WTC11 (cell line): ENCODE measurements at regions not wholly inside any gene's neighbourhood (a gene's known extent, or its start where the extent isn't known, plus 50 kb on each side); places are given as distances from the start of the nearest gene placed in this dataset.

ENCODE experiments used
- ATAC-seq: fragments of 200-7000 bp; cut with Tn5 transposase; 2 replicates; pipeline ENCODE4 v1.10.0; 2021; ENCODE audit warnings: mild to moderate bottlenecking, moderate library complexity
- CTCF ChIA-PET: fragments of 300-600 bp; sonication (Branson Sonifier 250); formaldehyde crosslinking; loops from one replicate; lab custom pipeline; 2021; ENCODE audit warnings: antibody characterized with exemption; lab: Charles Lee
- POLR2A ChIA-PET: fragments of 350-600 bp; sonication (Branson Sonifier 250); formaldehyde crosslinking; loops from one replicate; lab custom pipeline; 2021; ENCODE audit warnings: antibody characterized with exemption; lab: Charles Lee
- DNase-seq: peaks from one replicate; pipeline ENCODE4 v3.0.0; 2021; ENCODE audit warnings: low spot score
- H3K27ac Mint-ChIP-seq: 2 replicates; pipeline ENCODE4 v1.8.0; 2021; ENCODE audit warnings: mixed read lengths
- H3K27me3 Mint-ChIP-seq: 2 replicates; pipeline ENCODE4 v1.8.0; 2021; ENCODE audit warnings: low read depth, mild to moderate bottlenecking, moderate library complexity, mixed read lengths
- H3K36me3 Mint-ChIP-seq: 2 replicates; pipeline ENCODE4 v1.8.0; 2021; ENCODE audit warnings: mixed read lengths
- H3K4me1 Mint-ChIP-seq: 2 replicates; pipeline ENCODE4 v1.8.0; 2022; ENCODE audit warnings: mixed read lengths
- H3K4me3 Mint-ChIP-seq: 2 replicates; pipeline ENCODE4 v1.8.0; 2021; ENCODE audit warnings: mild to moderate bottlenecking, moderate library complexity, mixed read lengths
- H3K9me3 Mint-ChIP-seq: 2 replicates; pipeline ENCODE4 v1.8.0; 2021; ENCODE audit warnings: mixed read lengths
- ATF2 ChIP-seq: sonication (generic); formaldehyde crosslinking; IDR thresholded peaks from 2 replicates; pipeline ENCODE4 v1.8.1; 2022; ENCODE audit warnings: low read depth, missing genetic modification reagents, borderline replicate concordance
- CTCF ChIP-seq: fragments of 200-600 bp; IDR thresholded peaks from 2 replicates; pipeline ENCODE4 v1.8.0; 2022; ENCODE audit warnings: antibody characterized with exemption
- FOXJ3 ChIP-seq: sonication (generic); formaldehyde crosslinking; IDR thresholded peaks from 2 replicates; pipeline ENCODE4 v1.9.0; 2021; ENCODE audit warnings: missing genetic modification reagents, mild to moderate bottlenecking, borderline replicate concordance
- GRHL2 ChIP-seq: fragments of 250-450 bp; sonication (Bioruptor Pico); IDR thresholded peaks from 2 replicates; pipeline ENCODE4 v1.8.0; 2022; ENCODE audit warnings: mild to moderate bottlenecking, moderate library complexity; ENCODE audit not compliant: insufficient replicate concordance, severe bottlenecking
- IRF2 ChIP-seq: sonication (generic); formaldehyde crosslinking; IDR thresholded peaks from 2 replicates; pipeline ENCODE4 v1.8.0; 2022; ENCODE audit warnings: low read depth, missing genetic modification reagents, borderline replicate concordance
- NFATC4 ChIP-seq: fragments of 250-450 bp; sonication (Bioruptor Pico); IDR thresholded peaks from 2 replicates; pipeline ENCODE4 v1.9.0; 2021; ENCODE audit warnings: mild to moderate bottlenecking
- NR3C1 ChIP-seq: sonication (generic); formaldehyde crosslinking; conservative IDR thresholded peaks from 2 replicates; pipeline ENCODE4 v1.8.1; 2023; ENCODE audit warnings: low read depth, mild to moderate bottlenecking, missing genetic modification reagents
- SMAD3 ChIP-seq: sonication (generic); formaldehyde crosslinking; IDR thresholded peaks from 2 replicates; pipeline ENCODE4 v1.8.0; 2022; ENCODE audit warnings: missing genetic modification reagents, mild to moderate bottlenecking, borderline replicate concordance
- SOX15 ChIP-seq: fragments of 250-450 bp; sonication (Bioruptor Pico); IDR thresholded peaks from 2 replicates; pipeline ENCODE4 v1.9.0; 2021; ENCODE audit warnings: mild to moderate bottlenecking
- TP53 ChIP-seq: sonication (generic); formaldehyde crosslinking; IDR thresholded peaks from 2 replicates; pipeline ENCODE4 v1.8.1; 2023; ENCODE audit warnings: mild to moderate bottlenecking, missing genetic modification reagents
- ZNF138 ChIP-seq: sonication (generic); formaldehyde crosslinking; conservative IDR thresholded peaks from 2 replicates; pipeline ENCODE4 v1.8.1; 2022; ENCODE audit warnings: mild to moderate bottlenecking, moderate library complexity, missing genetic modification reagents
- ZNF232 ChIP-seq: sonication (generic); formaldehyde crosslinking; IDR thresholded peaks from 2 replicates; pipeline ENCODE4 v1.8.0; 2022; ENCODE audit warnings: mild to moderate bottlenecking, missing genetic modification reagents
- ZNF263 ChIP-seq: sonication (generic); formaldehyde crosslinking; IDR thresholded peaks from 2 replicates; pipeline ENCODE4 v1.8.1; 2022; ENCODE audit warnings: low read depth, mild to moderate bottlenecking, moderate library complexity, missing genetic modification reagents
- ZNF416 ChIP-seq: fragments of 250-450 bp; sonication (Bioruptor Pico); IDR thresholded peaks from 2 replicates; pipeline ENCODE4 v1.9.0; 2021; ENCODE audit warnings: mild to moderate bottlenecking, inconsistent platforms
- ZNF423 ChIP-seq: fragments of 250-450 bp; sonication (Bioruptor Pico); IDR thresholded peaks from 2 replicates; pipeline ENCODE4 v2.1.2; 2022; ENCODE audit warnings: mild to moderate bottlenecking, moderate library complexity
- TF ChIP-seq, protein P1 (sequence below): sonication (generic); formaldehyde crosslinking; IDR thresholded peaks from 2 replicates; pipeline ENCODE4 v1.8.1; 2023; ENCODE audit warnings: mild to moderate bottlenecking, missing genetic modification reagents, borderline replicate concordance
- TF ChIP-seq, protein P2 (sequence below): sonication (generic); formaldehyde crosslinking; IDR thresholded peaks from 2 replicates; pipeline ENCODE4 v1.8.1; 2022; ENCODE audit warnings: mild to moderate bottlenecking, missing genetic modification reagents, moderate library complexity, borderline replicate concordance
- TF ChIP-seq, protein P3 (sequence below): sonication (generic); formaldehyde crosslinking; IDR thresholded peaks from 2 replicates; pipeline ENCODE4 v1.8.0; 2022; ENCODE audit warnings: mild to moderate bottlenecking, missing genetic modification reagents
- TF ChIP-seq, protein P4 (sequence below): sonication (generic); formaldehyde crosslinking; IDR thresholded peaks from 2 replicates; pipeline ENCODE4 v1.8.0; 2023; ENCODE audit warnings: missing genetic modification reagents
- TF ChIP-seq, protein P5 (sequence below): sonication (generic); formaldehyde crosslinking; IDR thresholded peaks from 2 replicates; pipeline ENCODE4 v1.8.1; 2023; ENCODE audit warnings: mild to moderate bottlenecking, moderate library complexity, missing genetic modification reagents

- TF ChIP-seq CTCF: no peak
- TF ChIP-seq, protein P1, sequence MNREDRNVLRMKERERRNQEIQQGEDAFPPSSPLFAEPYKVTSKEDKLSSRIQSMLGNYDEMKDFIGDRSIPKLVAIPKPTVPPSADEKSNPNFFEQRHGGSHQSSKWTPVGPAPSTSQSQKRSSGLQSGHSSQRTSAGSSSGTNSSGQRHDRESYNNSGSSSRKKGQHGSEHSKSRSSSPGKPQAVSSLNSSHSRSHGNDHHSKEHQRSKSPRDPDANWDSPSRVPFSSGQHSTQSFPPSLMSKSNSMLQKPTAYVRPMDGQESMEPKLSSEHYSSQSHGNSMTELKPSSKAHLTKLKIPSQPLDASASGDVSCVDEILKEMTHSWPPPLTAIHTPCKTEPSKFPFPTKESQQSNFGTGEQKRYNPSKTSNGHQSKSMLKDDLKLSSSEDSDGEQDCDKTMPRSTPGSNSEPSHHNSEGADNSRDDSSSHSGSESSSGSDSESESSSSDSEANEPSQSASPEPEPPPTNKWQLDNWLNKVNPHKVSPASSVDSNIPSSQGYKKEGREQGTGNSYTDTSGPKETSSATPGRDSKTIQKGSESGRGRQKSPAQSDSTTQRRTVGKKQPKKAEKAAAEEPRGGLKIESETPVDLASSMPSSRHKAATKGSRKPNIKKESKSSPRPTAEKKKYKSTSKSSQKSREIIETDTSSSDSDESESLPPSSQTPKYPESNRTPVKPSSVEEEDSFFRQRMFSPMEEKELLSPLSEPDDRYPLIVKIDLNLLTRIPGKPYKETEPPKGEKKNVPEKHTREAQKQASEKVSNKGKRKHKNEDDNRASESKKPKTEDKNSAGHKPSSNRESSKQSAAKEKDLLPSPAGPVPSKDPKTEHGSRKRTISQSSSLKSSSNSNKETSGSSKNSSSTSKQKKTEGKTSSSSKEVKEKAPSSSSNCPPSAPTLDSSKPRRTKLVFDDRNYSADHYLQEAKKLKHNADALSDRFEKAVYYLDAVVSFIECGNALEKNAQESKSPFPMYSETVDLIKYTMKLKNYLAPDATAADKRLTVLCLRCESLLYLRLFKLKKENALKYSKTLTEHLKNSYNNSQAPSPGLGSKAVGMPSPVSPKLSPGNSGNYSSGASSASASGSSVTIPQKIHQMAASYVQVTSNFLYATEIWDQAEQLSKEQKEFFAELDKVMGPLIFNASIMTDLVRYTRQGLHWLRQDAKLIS: no peak
- TF ChIP-seq, protein P2, sequence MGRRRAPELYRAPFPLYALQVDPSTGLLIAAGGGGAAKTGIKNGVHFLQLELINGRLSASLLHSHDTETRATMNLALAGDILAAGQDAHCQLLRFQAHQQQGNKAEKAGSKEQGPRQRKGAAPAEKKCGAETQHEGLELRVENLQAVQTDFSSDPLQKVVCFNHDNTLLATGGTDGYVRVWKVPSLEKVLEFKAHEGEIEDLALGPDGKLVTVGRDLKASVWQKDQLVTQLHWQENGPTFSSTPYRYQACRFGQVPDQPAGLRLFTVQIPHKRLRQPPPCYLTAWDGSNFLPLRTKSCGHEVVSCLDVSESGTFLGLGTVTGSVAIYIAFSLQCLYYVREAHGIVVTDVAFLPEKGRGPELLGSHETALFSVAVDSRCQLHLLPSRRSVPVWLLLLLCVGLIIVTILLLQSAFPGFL (CRISPR knock-in tag): no peak
- no peak for TF ChIP-seq ZNF416
- TF ChIP-seq FOXJ3 (CRISPR knock-in tag): no peak
- ATAC-seq: no peak
- Mint-ChIP-seq H3K4me1 (peaks cover 9% of the 10 kb centered on the region), H3K27me3 (no peaks in the 10 kb centered on the region), H3K36me3 (no peaks in the 10 kb centered on the region), H3K9me3 (no peaks in the 10 kb centered on the region), H3K27ac (no peak overlapping the region), H3K4me3 (no peak overlapping the region)
- CTCF ChIA-PET: no interaction called here
- POLR2A ChIA-PET: no interaction called here
- DNase-seq: no peak
Observed at GRCh38 chr6:97656706-97657350, 373.8 kb upstream of the MMS22L start.

DNA sequence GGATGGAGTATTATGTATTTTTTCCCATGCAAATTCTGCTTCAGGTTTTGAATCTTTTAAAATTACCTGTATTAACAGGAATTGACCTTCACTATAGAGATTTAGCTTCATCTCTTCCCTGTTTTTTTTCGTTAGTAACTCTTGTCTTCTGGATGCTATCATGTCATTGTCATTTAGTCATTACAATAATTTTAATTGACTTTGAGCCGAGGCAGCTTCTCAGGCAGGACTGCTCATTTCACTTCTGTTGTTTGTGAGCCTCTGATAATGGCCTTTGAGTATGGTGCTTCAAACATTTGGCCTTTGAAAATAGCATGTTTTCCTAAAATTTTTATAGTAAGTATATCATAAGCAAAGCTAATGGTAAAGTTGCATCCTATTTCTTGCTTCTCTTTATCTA is 375.1 kb upstream of the MMS22L start:
- DNase-seq (no peak), ATAC-seq (no peak)
- ChIA-PET POLR2A (no interaction called here), CTCF (interaction anchor here (1.2 kb wide), 1 partner anchor 220 kb away, joined by 3 read pairs; no protein-coding TSS in a partner anchor)
- H3K27me3 Mint-ChIP-seq: no peaks in the 10 kb centered on the region
- no peaks in the 10 kb centered on the region for H3K36me3 Mint-ChIP-seq
- H3K9me3 Mint-ChIP-seq: no peaks in the 10 kb centered on the region
- H3K27ac Mint-ChIP-seq: no peak overlapping the region
- H3K4me3 Mint-ChIP-seq: no peak overlapping the region
- peaks cover 9% of the 10 kb centered on the region for H3K4me1 Mint-ChIP-seq
- TF ChIP-seq ZNF423 (CRISPR knock-in tag): no peak
- no peak for TF ChIP-seq CTCF
- TF ChIP-seq, protein P3, sequence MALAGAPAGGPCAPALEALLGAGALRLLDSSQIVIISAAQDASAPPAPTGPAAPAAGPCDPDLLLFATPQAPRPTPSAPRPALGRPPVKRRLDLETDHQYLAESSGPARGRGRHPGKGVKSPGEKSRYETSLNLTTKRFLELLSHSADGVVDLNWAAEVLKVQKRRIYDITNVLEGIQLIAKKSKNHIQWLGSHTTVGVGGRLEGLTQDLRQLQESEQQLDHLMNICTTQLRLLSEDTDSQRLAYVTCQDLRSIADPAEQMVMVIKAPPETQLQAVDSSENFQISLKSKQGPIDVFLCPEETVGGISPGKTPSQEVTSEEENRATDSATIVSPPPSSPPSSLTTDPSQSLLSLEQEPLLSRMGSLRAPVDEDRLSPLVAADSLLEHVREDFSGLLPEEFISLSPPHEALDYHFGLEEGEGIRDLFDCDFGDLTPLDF: no peak
- TF ChIP-seq GRHL2 (CRISPR knock-in tag): no peak
- no peak for TF ChIP-seq SOX15 (CRISPR knock-in tag)
- no peak for TF ChIP-seq ZNF232 (CRISPR knock-in tag)
- TF ChIP-seq NFATC4 (CRISPR knock-in tag): no peak
- TF ChIP-seq IRF2 (CRISPR knock-in tag): no peak
- TF ChIP-seq NR3C1 (CRISPR knock-in tag): no peak
- no peak for TF ChIP-seq TP53 (CRISPR knock-in tag)
- TF ChIP-seq, protein P4, sequence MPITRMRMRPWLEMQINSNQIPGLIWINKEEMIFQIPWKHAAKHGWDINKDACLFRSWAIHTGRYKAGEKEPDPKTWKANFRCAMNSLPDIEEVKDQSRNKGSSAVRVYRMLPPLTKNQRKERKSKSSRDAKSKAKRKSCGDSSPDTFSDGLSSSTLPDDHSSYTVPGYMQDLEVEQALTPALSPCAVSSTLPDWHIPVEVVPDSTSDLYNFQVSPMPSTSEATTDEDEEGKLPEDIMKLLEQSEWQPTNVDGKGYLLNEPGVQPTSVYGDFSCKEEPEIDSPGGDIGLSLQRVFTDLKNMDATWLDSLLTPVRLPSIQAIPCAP (CRISPR knock-in tag): no peak
- no peak for TF ChIP-seq ZNF138
- TF ChIP-seq ATF2: no peak
- no peak for TF ChIP-seq ZNF263 (CRISPR knock-in tag)
- TF ChIP-seq SMAD3 (CRISPR knock-in tag): no peak
- TF ChIP-seq, protein P5, sequence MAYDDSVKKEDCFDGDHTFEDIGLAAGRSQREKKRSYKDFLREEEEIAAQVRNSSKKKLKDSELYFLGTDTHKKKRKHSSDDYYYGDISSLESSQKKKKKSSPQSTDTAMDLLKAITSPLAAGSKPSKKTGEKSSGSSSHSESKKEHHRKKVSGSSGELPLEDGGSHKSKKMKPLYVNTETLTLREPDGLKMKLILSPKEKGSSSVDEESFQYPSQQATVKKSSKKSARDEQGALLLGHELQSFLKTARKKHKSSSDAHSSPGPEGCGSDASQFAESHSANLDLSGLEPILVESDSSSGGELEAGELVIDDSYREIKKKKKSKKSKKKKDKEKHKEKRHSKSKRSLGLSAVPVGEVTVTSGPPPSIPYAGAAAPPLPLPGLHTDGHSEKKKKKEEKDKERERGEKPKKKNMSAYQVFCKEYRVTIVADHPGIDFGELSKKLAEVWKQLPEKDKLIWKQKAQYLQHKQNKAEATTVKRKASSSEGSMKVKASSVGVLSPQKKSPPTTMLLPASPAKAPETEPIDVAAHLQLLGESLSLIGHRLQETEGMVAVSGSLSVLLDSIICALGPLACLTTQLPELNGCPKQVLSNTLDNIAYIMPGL (CRISPR knock-in tag): no peak
